T-helper 1 cell treated with Interleukin-12 subunit alpha and Interleukin-12 subunit beta and Interleukin-4 antibody, amounts not matched to agents 30 ng/mL and 1 ng/mL, for 36 hours (primary cell): ENCODE measurements at regions not wholly inside any gene's neighbourhood (a gene's known extent, or its start where the extent isn't known, plus 50 kb on each side); places are given as distances from the start of the nearest gene placed in this dataset.

Experiments
- intact Hi-C: fragments of 100-400 bp; cut with micrococcal nuclease; formaldehyde crosslinking; loops from one replicate; pipeline ENCODE4 v1.15.1; 2024

GRCh38 chr2:128681507-128681906 is 362.8 kb upstream of the HS6ST1 start:
- intact Hi-C loops = no loop called here

GRCh38 chr2:128682266-128682665 is 363.6 kb upstream of the HS6ST1 start:
- intact Hi-C loops = no loop called here

DNA sequence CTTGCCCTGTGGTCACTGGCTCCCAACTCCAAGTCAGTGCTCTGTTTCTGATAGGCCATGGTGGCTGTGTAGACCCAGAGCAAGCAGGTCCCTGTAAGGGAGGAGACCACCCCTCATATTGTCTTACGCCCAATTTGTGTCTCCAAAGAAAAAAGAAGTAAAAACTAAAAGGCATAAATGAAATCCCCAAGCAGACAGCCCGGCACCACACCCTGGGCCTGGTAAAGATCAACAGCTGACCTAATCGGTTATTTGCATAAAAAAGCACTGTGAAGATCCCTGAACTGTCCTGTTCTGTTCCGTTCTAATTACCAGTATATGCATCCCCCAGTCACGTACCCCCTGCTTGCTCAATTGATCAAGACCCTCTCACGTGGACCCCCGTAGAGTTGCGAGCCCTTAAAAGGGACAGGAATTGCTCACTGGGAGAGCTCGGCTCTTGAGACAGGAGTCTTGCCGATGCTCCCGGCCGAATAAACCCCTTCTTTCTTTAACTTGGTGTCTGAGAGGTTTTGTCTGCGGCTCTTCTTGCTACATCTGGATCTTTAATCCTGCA is 364.1 kb upstream of the HS6ST1 start:
- intact Hi-C loops = no loop called here

- intact Hi-C loops = no loop called here
Observed at GRCh38 chr2:128684523-128684922, 365.9 kb upstream of the HS6ST1 start.

DNA sequence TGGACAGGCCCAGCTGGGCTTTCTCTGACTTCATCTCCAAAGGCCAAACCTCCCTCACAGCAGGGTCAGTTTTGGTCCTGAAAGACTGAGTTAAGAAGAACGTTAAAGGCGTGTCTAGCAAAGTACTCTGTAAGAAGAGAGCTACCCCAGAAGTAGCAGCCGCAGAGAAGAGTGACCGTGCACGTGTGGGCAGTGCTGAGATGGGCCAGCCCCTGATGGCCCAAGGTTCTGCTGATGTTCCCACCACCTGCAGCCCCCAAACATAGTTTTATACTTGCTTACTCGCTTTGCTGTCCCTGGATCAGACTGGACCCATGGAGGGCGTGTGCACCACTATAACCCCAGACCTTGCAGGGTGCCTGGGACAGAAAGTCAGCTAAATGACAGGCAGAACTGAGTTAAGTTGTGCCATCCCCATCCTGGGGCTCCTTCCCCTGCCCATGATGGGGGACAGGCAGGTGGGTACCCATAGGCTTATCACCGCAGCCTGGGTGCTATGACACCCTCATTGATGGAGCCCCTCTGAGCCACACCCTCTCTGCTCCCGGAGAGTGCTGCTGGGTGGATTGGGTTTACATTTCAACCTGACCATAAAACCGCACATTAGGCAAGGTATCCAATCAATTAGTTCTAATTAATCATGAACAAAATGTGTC is 367.3 kb upstream of the HS6ST1 start:
- intact Hi-C loops = no loop called here

GRCh38 chr2:128686497-128686859 is 367.8 kb upstream of the HS6ST1 start:
- intact Hi-C loops = no loop called here

- intact Hi-C loops = no loop called here
Observed at GRCh38 chr2:128686881-128687555, 368.4 kb upstream of the HS6ST1 start.

GRCh38 chr2:128687565-128687964 is 368.9 kb upstream of the HS6ST1 start:
- intact Hi-C loops = no loop called here

DNA sequence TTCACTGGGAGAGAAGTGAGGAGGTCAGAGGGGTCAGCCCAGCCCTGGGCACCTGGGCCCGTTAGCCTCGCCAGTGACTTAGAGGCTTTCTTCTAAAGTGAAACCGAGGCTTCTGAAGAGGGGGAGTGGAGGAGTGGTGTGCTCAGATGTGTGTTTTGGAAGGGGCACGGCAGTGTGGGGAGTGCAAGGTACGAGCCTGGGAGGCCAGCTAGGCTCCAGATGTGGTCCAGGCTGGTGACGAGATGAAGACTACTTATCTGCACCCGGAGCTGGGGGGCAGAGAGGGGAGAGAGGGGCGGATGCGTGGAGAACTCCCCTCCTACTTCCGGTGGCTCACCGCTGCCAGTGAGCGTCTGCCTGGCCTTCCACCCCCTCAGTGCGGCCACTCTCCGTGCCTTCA is 371.3 kb upstream of the HS6ST1 start:
- intact Hi-C loops = no loop called here

- intact Hi-C loops = no loop called here
Observed at GRCh38 chr2:128690431-128690830, 371.8 kb upstream of the HS6ST1 start.

GRCh38 chr2:128690869-128691268 is 372.2 kb upstream of the HS6ST1 start:
- intact Hi-C loops = no loop called here

DNA sequence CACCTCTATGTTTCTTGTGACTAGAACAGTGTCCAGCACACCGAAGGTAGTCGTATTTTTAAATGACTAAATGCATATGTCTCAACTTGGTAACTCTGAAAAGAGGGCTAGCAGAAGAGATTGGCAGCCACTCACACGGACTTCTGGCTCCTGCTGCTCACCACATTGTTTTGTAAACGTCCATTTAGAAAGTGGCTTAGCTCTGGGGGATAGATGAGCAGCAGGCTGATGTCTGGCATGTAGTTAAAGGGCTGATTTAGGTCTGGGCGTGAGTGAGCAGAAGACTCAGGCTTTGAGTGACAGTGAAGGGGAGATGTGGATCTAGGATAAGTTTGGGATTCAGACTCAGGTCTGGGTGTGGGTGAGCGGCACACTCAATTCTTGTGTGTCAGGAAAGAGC is 372.9 kb upstream of the HS6ST1 start:
- intact Hi-C loops = no loop called here

GRCh38 chr2:128692895-128693742 is 374.5 kb upstream of the HS6ST1 start:
- intact Hi-C loops = no loop called here

DNA sequence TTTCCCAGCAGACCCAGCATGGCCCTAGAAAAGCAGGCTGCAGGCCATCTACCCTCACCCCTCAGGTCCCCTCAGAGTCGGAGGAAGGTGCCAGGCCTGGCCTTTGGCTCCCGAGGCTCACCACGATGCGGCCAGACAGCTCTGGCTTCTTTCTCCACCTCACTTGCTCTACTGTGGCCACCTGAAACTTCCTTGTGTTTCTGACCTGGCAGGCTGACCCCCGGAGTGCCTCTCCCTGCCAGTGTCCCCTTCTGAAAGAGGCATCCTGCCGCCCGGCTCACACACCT is 375.0 kb upstream of the HS6ST1 start:
- intact Hi-C loops = no loop called here

GRCh38 chr2:128695646-128696220 is 377.1 kb upstream of the HS6ST1 start:
- intact Hi-C loops = no loop called here

DNA sequence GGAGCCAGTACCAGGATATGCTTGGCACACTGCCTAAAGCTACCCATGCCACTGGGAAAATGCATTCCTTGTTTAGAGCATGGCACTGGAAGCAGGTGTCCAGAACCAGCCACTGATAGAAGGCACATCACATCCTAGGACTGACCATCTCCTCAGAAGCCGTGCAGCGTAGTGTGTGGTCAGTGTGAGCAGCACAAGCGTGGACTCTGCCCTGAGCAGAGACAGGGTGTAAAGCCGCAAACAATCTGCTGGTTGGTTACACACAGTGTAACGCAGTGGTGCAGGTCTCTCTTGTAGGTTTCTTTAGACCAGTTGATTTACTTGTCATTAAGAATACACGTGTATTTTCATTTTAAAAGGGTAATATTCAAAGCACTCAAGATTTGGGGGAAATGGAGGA is 377.8 kb upstream of the HS6ST1 start:
- intact Hi-C loops = no loop called here

DNA sequence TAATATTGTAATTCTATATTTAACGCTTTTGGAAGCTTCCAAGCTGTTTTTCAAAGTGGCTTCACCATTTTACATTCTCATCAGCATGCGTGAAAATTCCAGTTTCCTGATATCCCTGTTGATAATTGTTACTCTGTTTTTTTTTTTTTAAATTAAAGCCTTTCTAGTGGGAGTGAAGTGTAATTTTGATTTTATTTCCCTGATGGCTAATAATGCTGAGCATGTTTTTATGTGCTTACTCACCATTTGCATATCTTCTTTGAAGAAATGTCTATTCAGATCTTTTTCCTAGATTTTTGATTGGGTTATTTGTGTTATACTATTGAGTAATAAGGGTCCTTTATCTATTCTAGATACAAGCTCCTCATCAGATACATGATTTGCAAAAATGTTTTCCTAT is 382.8 kb upstream of the HS6ST1 start:
- intact Hi-C loops = no loop called here

DNA sequence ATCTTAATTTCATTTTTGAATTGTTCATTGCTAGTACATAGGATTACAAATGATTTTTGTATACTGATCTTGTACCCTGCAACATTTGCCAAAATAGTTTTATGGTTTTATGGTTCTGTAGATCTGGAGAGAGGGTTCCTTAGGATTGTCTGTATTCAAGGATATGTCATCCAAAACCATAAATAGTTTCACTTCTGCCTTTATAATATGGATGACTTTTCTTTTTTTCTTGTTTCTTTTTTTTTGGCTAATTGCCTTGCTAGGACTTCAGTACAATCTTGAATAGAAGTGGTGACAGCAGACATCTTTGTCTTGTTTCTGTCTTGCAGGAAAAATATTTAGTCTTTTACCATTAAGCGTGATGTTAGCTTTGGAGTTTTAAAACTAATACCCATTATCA is 383.9 kb upstream of the HS6ST1 start:
- intact Hi-C loops = no loop called here

DNA sequence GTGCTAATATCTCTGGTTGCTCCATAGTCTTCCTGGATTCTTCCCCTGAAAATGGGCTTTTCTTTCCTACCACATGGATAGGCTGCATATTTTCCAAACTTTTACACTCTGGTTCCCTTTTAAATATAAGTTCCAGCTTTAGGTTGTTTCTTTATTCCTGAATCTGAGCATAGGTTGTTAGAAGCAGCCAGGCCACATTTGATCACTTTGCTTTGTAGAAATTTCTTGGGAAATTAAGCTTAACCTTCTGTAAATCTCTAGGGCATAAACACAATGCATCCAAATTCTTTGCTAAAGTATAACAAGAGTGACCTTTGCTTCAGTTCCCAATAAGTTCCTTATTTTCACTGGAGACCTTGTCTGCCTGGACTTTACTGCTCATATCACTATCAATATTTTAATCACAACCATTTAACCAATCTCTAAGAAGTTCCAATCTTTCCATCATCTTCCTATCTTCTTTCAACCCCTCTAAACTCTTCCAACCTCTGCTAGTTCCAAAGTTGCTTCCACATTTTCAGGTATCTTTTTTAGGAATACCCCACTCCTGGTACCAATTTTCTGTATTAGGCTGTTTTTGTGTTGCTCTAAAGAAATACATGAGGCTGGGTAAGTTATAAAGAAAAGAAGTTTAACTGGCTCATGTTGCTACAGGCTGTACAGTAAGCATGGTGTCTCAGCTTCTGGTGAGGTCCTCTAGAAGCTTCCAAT is 389.6 kb upstream of the HS6ST1 start:
- intact Hi-C loops = no loop called here

GRCh38 chr2:128710242-128710641 is 391.6 kb upstream of the HS6ST1 start:
- intact Hi-C loops = no loop called here

DNA sequence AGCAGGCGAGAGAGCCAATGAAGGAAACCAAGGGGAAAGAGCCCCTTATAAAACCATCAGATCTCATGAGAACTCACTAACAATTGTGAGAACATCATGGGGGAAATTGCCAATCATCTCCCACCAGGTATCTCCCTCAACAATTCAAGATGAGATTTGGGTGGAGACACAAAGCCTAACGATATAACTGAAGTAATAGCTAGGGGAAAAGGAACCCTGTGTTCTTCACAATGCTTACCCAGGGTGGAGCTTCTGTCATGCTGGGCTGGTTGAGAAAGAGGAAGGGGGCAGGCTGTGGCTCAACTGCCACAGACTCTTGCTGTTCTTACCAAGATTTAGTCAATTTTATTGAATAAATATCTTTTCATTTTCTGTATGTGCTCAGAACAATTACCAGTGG is 392.1 kb upstream of the HS6ST1 start:
- intact Hi-C loops = no loop called here
